ENCODE measurements at regions not wholly inside any gene's neighbourhood (a gene's known extent, or its start where the extent isn't known, plus 50 kb on each side); places are given as distances from the start of the nearest gene placed in this dataset.

- no peaks in the 10 kb centered on the region for H3K36me3 ChIP-seq
- H3K4me1 ChIP-seq (ENCODE audit: control insufficient read depth in 1 of 2, low read depth in 2 of 2), result no peaks in the 10 kb centered on the region
- TF ChIP-seq CTCF (IDR thresholded peaks at IDR 0.05), result no peak
- ATAC-seq (ENCODE audit: insufficient number of reproducible peaks, low FRiP score, low read depth), result no peak
- no peak overlapping the region for H3K4me3 ChIP-seq
- peaks cover 17% of the 10 kb centered on the region for H3K9me3 ChIP-seq
- no peak for DNase-seq (ENCODE audit: low spot score)
- H3K27me3 ChIP-seq (replicated peaks; ENCODE audit: insufficient read depth), result no peaks in the 10 kb centered on the region
- H3K27ac ChIP-seq, result no peak overlapping the region
Observed at GRCh38 chr12:34601689-34602088, 579.4 kb downstream of the ALG10 start.

DNA sequence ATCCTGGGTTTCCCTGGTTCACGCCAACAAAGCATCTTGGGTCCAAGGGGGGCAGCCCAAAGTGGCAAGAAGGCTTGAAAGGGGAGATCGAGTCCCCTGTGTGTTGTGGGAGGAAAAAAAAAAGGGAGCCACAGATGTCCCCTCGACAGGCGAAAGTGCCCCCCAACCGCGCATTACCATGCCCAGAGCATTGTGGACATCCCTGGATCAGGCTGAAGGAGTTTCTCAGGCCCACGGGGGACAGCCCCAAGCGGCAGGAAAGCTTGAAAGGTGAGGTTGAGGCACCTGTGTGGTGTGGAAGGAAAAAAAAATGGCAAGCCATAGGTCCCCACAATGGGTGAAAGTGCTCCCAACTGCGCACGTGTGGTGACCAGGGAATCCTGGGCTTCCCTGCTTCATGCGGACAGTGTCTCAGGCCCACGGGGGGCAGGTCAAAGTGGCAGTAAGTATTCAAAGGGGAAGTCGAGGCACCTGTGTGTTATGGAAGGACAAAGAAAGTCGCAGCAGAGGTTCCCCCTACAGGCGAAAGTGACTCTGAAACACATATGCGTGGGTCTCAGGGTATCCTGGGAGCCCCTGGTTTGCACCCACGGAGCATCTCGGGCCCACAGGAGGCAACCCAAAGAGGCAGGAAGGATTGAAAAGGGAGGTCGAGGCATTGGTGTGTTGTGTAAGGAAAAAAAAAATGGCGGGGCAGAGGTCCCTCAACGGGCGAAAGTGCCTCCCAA is 580.1 kb downstream of the ALG10 start:
- Histone ChIP-seq H3K9me3 (peaks cover 23% of the 10 kb centered on the region), H3K27me3 (replicated peaks; ENCODE audit: insufficient read depth) (no peaks in the 10 kb centered on the region), H3K27ac (no peak overlapping the region), H3K4me1 (ENCODE audit: control insufficient read depth in 1 of 2, low read depth in 2 of 2) (no peaks in the 10 kb centered on the region), H3K36me3 (no peaks in the 10 kb centered on the region), H3K4me3 (no peak overlapping the region)
- DNase-seq (ENCODE audit: low spot score), result no peak
- ATAC-seq (ENCODE audit: insufficient number of reproducible peaks, low FRiP score, low read depth), result no peak
- no peak for TF ChIP-seq CTCF (IDR thresholded peaks at IDR 0.05)

- DNase-seq (ENCODE audit: low spot score) (no peak), ATAC-seq (ENCODE audit: insufficient number of reproducible peaks, low FRiP score, low read depth) (no peak)
- H3K27me3 ChIP-seq (replicated peaks; ENCODE audit: insufficient read depth), result no peaks in the 10 kb centered on the region
- peaks cover 30% of the 10 kb centered on the region for H3K9me3 ChIP-seq
- TF ChIP-seq CTCF (IDR thresholded peaks at IDR 0.05), result no peak
- no peaks in the 10 kb centered on the region for H3K4me1 ChIP-seq (ENCODE audit: control insufficient read depth in 1 of 2, low read depth in 2 of 2)
- H3K27ac ChIP-seq, result no peak overlapping the region
- no peak overlapping the region for H3K4me3 ChIP-seq
- H3K36me3 ChIP-seq, result no peaks in the 10 kb centered on the region
Observed at GRCh38 chr12:34603382-34604035, 581.2 kb downstream of the ALG10 start.

DNA sequence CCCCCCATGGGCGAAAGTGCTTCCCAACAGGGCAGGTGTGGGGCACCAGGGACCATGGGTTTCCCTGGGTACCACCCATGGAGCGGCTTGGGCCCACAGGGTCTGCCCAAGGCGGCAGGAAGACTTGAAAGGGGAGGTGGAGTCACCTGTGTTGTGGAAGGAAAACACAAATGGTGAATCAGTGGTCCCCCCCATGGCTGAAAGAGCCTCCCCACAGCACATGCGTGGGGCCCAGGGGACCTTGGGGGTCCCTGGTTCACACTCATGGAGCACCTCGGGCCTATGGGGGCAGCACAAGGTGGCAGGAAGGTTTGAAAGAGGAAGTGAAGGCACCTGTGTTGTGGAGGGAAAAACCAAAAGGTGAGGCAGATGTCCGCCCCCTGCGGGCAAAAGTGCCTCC is 581.9 kb downstream of the ALG10 start:
- no peak for ATAC-seq (ENCODE audit: insufficient number of reproducible peaks, low FRiP score, low read depth)

More for the DNA sequence above, 581.9 kb downstream of the ALG10 start:
- H3K4me3 ChIP-seq, result no peak overlapping the region
- TF ChIP-seq CTCF (IDR thresholded peaks at IDR 0.05), result no peak
- H3K9me3 ChIP-seq, result peaks cover 30% of the 10 kb centered on the region
- no peaks in the 10 kb centered on the region for H3K4me1 ChIP-seq (ENCODE audit: control insufficient read depth in 1 of 2, low read depth in 2 of 2)
- H3K36me3 ChIP-seq, result no peaks in the 10 kb centered on the region
- H3K27ac ChIP-seq, result no peak overlapping the region
- no peak for DNase-seq (ENCODE audit: low spot score)
- H3K27me3 ChIP-seq (replicated peaks; ENCODE audit: insufficient read depth), result no peaks in the 10 kb centered on the region

Data from thoracic aorta (tissue), 2 donors.